ENCODE measurements at regions not wholly inside any gene's neighbourhood (a gene's known extent, or its start where the extent isn't known, plus 50 kb on each side); places are given as distances from the start of the nearest gene placed in this dataset.
"Not testable (repeated sequence)": the region's sequence is repeated elsewhere in the genome, so short reads cannot be mapped to it uniquely, and the experiment has no call there.

DNA sequence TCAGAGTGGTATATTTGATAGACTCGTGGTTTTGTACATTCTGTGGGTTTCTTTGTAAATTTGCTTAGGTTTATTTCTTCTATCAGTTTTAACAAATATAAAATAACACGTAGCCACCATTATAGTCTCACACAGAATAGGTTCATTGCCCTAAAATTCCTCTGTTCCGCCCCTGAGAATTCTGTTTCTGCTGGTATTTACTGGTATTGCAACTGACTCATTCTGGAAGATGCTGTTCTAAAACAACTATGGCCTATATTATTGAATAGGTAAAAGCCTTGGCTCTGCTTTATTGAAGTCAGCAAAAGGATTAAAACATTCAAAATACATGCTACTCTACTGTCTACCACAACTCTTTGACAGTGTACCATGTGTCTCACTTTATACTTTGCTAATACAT, 119.1 kb upstream of the CHORDC1 start:
- DNase-seq (ENCODE audit: low read depth): no peak

DNA sequence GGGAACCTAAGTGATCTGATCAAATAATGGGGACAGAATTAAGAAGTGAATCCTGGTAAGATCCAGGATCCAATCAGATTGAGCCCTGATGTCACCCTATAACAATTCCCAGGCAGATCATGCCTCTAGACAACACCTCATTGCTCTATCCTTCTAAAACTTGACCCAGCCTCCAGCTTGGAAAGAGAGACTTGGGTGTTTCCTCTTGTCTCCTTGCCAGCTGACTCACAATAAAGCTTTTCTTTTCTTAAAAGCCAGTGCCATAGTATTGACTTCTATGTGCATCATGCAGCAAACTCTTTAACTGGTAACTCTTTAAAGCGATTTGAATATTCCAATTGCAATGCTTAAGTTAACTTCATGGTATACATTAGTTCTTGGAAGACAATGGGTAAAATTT, 109.6 kb upstream of the CHORDC1 start:
- DNase-seq (ENCODE audit: low read depth): no peak

DNA sequence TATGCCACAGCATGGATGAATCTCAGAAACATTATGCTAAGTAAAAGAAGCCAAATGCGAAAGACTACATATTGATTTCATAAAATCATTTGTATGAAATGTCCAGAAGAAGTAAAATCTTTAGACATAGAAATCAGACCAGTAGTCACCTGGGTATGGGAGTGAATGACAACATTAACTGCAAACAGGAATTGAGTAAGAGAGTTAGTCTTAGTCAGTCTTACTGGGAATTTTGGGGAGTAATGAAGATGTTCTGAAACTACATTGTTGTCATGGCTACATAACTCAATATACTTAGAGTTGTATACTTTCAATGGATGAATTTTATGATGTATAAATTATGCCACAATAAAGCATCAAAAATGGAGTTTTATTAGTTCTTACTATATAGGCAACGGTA, 107.8 kb upstream of the CHORDC1 start:
- DNase-seq (ENCODE audit: low read depth): no peak

DNA sequence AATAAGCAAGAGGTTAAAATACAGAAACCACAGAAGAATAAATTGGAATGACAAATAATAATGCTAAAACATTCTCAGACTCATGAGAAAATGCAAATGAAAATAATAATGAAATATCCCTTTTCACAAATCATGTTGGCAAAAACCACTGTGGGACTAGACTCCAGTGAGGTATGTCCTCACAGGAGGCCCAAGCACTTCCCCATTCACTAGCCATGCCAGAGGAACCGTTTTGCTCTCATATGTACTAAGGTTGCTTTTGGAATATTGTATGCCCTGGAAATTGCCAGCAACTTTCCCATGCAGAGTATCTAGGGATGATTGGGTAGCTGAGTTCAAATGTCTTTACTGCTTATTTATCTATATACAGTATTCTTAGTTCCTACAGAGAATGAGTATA, 106.2 kb upstream of the CHORDC1 start:
- DNase-seq (ENCODE audit: low read depth): no peak

DNA sequence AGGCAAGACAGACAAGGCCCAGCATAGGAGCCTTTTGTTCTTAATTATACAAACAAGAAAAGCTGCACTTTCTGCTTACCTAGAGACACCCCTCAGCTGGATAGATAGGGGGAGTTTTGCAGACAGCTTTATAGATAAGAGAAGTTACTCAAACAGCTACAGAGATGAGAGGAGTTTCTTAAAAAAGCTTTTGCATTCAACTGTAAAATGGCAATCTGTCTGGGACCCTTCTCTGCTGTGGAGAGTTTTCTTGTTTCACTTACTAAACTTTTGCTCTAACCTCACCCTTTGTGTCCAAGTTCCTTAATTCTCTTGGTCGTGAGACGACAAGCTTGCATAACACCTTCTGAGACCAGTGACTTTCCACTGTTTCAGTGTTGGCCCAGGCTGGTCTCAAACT, 103.8 kb upstream of the CHORDC1 start:
- no peak for DNase-seq (ENCODE audit: low read depth)

DNA sequence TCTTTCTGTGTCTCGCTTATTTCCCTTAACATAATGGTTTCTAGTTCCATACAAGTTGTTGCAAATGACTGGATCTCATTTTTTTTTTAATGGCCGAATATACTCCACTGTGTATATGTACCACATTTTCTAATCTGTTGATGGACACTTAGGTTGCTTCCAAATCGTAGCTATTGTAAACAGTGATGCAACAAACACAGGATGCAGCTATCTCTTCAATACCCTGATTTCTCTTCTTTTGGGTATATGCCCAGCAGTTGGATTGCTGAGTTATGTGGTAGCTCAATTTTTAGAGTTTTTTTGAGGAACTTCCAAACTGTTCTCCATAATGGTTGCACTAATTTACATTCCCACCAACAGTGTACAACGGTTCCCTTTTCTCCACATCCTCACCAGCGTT, 100.4 kb upstream of the CHORDC1 start:
- no peak for DNase-seq (ENCODE audit: low read depth)

DNA sequence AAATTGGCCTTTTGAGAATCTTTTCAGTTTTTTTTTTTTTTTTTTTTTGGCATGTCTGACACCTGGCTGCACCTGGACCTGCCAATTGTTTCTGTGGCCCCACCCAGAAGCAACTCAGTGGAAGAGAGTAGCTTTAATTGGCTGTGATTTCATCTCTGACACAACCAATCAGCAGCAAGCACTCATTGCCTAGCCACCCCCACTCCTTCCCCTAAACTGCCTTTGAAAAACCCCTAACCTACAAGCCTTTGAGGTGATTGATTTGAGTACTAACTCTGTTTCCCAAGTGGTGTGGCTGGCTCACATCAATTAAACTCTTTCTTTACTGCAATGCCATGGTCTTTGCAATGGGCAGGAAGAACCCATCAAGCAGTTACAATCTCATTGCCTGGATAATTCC, 98.2 kb upstream of the CHORDC1 start:
- no peak for DNase-seq (ENCODE audit: low read depth)

DNA sequence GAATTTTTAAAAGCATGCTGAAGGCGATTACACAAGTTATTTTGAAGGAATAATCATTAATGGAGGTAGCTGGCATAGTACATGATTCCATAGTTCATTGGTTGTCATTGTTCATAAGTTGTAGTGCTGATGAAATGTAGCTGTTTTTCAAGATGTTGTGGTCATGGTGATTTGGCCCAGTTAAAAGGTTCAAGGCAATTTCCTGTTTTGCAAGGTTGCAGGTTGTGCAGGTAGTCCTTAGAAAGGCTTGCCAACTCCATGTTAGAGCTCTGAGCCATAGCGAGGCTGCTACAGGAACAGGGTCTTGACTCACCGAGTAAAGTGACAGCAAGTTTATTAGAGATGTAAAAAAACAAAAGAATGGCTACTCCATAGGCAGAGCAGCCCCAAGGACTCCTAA, 95.8 kb upstream of the CHORDC1 start:
- DNase-seq (ENCODE audit: low read depth): no peak

DNA sequence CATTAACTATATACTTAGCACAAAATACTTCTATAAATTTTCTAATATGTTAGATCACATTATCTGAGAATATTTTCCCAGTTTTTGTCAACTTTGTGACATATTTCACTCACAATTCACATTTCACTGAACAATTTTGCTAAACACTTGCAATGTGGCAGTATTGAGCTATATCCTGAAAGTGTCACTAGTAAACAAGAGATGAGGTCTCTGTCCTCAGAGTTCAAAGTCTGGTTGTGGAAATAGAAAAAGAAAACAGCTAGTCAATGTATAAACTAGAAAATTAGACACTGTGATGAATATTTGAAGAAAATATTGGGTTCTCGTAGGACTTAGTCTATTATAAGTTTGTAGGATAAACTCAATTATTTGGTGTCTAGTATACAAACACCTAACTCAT, 87.4 kb upstream of the CHORDC1 start:
- DNase-seq (ENCODE audit: low read depth): no peak

DNA sequence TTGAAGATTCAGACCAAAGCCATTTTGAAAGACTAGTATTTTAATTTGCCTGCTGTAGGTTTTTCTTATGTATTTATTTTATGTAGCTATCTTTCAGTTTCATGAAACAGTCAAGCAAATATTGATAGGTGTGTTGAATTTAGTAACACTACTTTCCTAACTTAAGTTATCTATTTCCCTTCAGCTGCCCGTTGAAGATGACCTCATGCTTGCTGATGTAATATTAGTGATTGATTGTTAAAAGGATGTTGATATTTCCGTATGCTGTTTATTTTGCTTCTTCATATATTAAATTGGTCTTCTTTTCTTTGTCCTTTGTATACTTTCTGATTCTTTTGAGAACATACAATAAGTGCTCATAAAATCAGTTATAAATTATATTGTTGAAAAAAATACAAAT, 86.8 kb upstream of the CHORDC1 start:
- DNase-seq (ENCODE audit: low read depth): no peak

DNA sequence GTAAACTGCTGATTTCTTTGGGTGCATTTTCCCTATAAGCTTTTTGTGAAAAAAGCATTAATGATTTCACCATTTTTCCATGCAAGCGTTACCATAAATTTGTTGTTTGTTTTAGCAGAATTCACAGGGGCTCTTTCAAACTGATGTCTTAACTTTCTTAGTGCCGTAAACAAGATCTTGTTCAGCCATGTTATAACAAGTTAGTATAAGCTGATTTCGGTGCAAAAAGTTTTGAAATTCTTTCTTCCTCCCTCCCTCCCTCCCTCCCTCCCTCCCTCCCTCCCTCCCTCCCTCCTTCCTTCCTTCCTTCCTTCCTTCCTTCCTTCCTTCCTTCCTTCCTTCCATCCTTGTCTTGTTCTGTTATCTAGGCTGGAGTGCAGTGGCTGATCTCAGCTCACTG, 71.7 kb upstream of the CHORDC1 start:
- DNase-seq (ENCODE audit: low read depth): no peak

DNA sequence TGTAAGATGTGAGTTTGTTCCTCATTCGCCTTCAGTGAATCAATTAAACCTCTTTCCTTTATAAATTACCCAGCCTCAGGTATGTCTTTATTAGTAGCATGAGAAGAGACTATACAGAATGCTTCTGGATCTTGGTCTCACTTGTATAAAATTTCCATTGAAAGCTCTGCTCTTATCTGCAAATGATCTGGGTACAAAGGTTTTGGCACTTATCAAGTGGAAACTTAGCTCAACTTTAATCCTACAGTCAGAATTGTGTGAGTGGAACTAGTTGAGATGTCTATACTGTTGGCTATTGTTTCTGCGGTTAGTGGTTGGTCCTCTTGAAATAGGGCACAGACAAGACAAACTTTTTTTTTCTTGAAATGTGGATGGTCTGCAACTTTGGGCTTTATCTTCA, 71.2 kb upstream of the CHORDC1 start:
- no peak for DNase-seq (ENCODE audit: low read depth)

DNA sequence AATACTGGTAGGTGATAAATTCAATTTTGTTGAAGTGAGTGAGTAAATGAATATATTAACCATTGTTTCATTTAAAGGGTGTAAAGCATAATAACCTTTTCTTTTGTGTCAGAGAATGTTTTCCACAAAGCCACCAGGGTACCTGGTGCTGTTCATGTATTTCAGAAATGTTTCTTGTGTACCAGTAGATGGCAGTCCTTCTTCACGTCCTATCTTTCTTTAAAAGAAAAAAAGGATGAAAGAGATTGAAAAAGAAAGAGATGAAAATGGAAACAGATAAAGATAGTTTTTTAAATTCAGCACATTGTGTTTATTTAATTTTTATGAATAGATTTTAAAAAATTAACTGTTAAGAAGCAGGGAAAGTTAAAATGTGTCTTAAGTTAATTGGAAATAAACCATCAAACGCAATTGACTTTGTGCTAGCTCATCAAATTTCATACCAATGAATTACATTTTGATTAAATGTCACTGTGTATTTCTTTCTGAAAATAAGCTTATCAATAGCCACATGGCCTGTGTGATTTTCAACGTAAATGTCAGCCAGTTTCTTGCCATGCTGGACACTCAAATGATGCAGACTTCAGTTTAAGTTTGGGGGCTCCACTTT, 65.5 kb upstream of the CHORDC1 start:
- peak; percentile 4 for DNase-seq (ENCODE audit: low read depth)

DNA sequence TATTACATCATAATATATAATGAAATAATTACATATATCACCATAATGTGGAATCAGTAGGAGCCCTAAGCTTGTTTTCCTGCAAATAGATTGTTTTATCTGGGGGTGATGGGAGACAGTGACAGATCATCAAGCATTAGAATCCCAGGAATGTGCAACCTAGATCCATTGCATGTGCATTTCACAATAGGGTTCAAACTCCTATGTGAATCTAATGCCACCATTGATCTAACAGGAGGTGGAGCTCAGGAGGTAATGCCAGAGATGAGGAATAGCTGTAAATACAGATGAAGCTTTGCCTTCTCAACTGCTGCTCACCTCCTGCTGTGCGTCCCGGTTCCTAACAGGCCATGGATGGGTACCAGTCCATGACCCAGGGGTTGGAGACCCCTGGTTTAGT, 63.8 kb upstream of the CHORDC1 start:
- DNase-seq (ENCODE audit: low read depth): no peak

DNA sequence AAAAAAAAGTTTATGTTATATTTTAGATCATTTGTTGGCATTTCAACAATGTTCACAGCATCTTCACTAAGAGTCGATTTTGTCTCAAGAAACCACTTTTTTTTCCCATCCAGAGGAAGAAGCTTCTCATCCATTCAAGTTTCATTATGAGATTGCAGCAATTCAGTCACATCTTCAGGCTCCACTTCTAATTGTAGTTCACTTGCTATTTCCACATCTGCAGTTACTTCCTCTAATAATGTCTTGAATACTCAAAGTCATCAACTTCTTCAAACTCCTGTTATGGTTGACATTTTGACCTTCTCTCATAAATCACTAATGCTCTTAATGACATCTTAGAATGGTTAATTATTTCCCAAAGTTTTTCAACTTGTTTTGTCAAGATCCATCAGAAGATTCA, 61.3 kb upstream of the CHORDC1 start:
- no peak for DNase-seq (ENCODE audit: low read depth)

DNA sequence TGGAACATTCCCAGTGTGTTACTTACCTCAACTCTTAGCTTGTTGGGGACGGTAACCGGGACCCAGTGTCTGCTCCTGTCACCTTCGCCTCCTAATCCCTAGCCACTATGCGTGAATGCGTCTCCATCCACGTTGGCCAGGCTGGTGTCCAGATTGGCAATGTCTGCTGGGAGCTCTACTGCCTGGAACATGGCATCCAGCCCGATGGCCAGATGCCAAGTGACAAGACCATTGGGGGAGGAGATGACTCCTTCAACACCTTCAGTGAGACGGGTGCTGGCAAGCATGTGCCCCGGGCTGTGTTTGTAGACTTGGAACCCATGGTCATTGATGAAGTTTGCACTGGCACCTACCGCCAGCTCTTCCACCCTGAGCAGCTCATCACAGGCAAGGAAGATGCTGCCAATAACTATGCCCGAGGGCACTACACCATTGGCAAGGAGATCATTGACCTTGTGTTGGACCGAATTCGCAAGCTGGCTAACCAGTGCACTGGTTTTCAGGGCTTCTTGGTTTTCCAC, 59.8 kb upstream of the CHORDC1 start:
- not testable (repeated sequence) for DNase-seq (ENCODE audit: low read depth)

DNA sequence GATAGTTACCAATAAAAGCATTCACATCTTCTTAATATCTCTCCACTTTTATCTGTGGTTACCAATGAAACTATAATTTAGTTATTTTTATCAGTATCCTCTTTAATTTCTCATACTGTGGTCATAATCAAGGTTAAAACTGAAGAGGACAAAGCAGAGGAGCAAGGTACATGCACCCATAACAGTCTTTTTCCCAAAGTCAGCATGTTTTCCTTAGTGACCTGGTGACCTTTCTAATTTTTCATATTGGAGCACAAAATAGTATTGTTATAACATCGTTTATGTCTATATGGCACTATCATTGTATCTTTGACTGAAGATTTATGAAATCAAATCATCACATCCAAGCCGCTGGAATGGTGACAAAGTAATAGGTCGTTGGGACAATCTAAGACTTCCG, 51.5 kb upstream of the CHORDC1 start:
- no peak for DNase-seq (ENCODE audit: low read depth)
